Endodermal cell (in vitro differentiated cells): ENCODE measurements at regions not wholly inside any gene's neighbourhood (a gene's known extent, or its start where the extent isn't known, plus 50 kb on each side); places are given as distances from the start of the nearest gene placed in this dataset.

Experiments used
- DNase-seq: peaks from one replicate; pipeline ENCODE4 v3.0.0-alpha.2; 2017
- H3K27ac ChIP-seq: 2 replicates; pipeline ENCODE4 v1.5.1; 2013; ENCODE audit warnings: mild to moderate bottlenecking, low read depth, low read length, moderate library complexity
- H3K27me3 ChIP-seq: 2 replicates; pipeline ENCODE4 v1.6.1; 2013; ENCODE audit warnings: mild to moderate bottlenecking, low read length, moderate library complexity; ENCODE audit not compliant: insufficient read depth, control insufficient read depth, poor library complexity, severe bottlenecking
- H3K36me3 ChIP-seq: 2 replicates; pipeline ENCODE4 v1.7.0; 2013; ENCODE audit warnings: mild to moderate bottlenecking, low read length, moderate library complexity; ENCODE audit not compliant: control insufficient read depth, insufficient read depth
- H3K4me1 ChIP-seq: one replicate; pipeline ENCODE4 v1.7.0; 2013; ENCODE audit warnings: low read length; ENCODE audit not compliant: control insufficient read depth, insufficient read depth
- H3K4me3 ChIP-seq: 2 replicates; pipeline ENCODE4 v1.5.1; 2013; ENCODE audit warnings: mild to moderate bottlenecking, low read length, moderate library complexity
- H3K9ac ChIP-seq: 2 replicates; pipeline ENCODE4 v1.6.1; 2013; ENCODE audit warnings: mild to moderate bottlenecking, low read length, moderate library complexity; ENCODE audit not compliant: poor library complexity, severe bottlenecking; ENCODE audit errors: extremely low read depth
- H3K9me3 ChIP-seq: 2 replicates; pipeline ENCODE4 v1.6.1; 2013; ENCODE audit warnings: mild to moderate bottlenecking, low read length, moderate library complexity; ENCODE audit not compliant: control insufficient read depth
- H3K27ac Mint-ChIP-seq: 2 replicates; pipeline ENCODE4 v1.8.0; 2020; ENCODE audit warnings: mixed read lengths
- H3K27me3 Mint-ChIP-seq: 2 replicates; pipeline ENCODE4 v1.8.0; 2021; ENCODE audit warnings: mild to moderate bottlenecking, mixed read lengths; ENCODE audit not compliant: insufficient read depth
- H3K36me3 Mint-ChIP-seq: 2 replicates; pipeline ENCODE4 v1.8.0; 2020; ENCODE audit warnings: low read depth, mixed read lengths
- H3K4me1 Mint-ChIP-seq: 2 replicates; pipeline ENCODE4 v1.8.0; 2020; ENCODE audit warnings: mixed read lengths
- H3K4me3 Mint-ChIP-seq: 2 replicates; pipeline ENCODE4 v1.8.0; 2020; ENCODE audit warnings: mild to moderate bottlenecking, moderate library complexity, mixed read lengths
- H3K9me3 Mint-ChIP-seq: 2 replicates; pipeline ENCODE4 v1.8.0; 2020; ENCODE audit warnings: mild to moderate bottlenecking, mixed read lengths
- CTCF ChIP-seq: fragments of 200-600 bp; sonication (generic); conservative IDR thresholded peaks from 2 replicates; pipeline ENCODE4 v1.5.0; 2021; ENCODE audit warnings: antibody characterized with exemption, mild to moderate bottlenecking
- WGBS, 2 experiments: methylation state at CpG; one replicate each; pipeline versions ENCODE4 v1.1.5 to v1.1.7; 2013; ENCODE audit warnings: missing lambda C conversion rate in 2 of 2, mixed read lengths in 1 of 2; ENCODE audit not compliant: insufficient coverage in 1 of 2, insufficient read length in 1 of 2; 5-methylcytosine and 5-hydroxymethylcytosine counted together

- peaks cover 1% of the 10 kb centered on the region for H3K9me3 Mint-ChIP-seq
- no peaks in the 10 kb centered on the region for H3K36me3 Mint-ChIP-seq
- H3K4me1 Mint-ChIP-seq = peaks cover 22% of the 10 kb centered on the region
- DNase-seq = no peak
- no peaks in the 10 kb centered on the region for H3K36me3 ChIP-seq
- no peak overlapping the region for H3K9ac ChIP-seq
- H3K27me3 ChIP-seq = no peaks in the 10 kb centered on the region
- no peaks in the 10 kb centered on the region for H3K9me3 ChIP-seq
- no peak overlapping the region for H3K4me3 Mint-ChIP-seq
- no peak overlapping the region for H3K4me3 ChIP-seq
- H3K4me1 ChIP-seq = peaks cover 10% of the 10 kb centered on the region
- no peak overlapping the region for H3K27ac Mint-ChIP-seq
- no peaks in the 10 kb centered on the region for H3K27me3 Mint-ChIP-seq
- no peak overlapping the region for H3K27ac ChIP-seq
- WGBS, 2 experiments = 70 to 80% methylated on average over 2 to 5 of the region's 5 CpGs
- no peak for TF ChIP-seq CTCF
These were observed 435.0 kb downstream of the GXYLT1 start for GRCh38 chr12:41709463-41710285.

GRCh38 chr12:41709012-41709411, 435.7 kb downstream of the GXYLT1 start:
- H3K9ac ChIP-seq = no peak overlapping the region
- DNase-seq = no peak
- no peaks in the 10 kb centered on the region for H3K9me3 ChIP-seq
- Mint-ChIP-seq H3K4me3 (no peak overlapping the region), H3K36me3 (no peaks in the 10 kb centered on the region), H3K27ac (no peak overlapping the region), H3K9me3 (peaks cover 1% of the 10 kb centered on the region), H3K4me1 (peaks cover 22% of the 10 kb centered on the region), H3K27me3 (no peaks in the 10 kb centered on the region)
- no peaks in the 10 kb centered on the region for H3K27me3 ChIP-seq
- H3K4me3 ChIP-seq = peak overlapping the region; percentile 17
- TF ChIP-seq CTCF = no peak
- H3K4me1 ChIP-seq = peaks cover 10% of the 10 kb centered on the region
- WGBS, 2 experiments = 80% methylated on average over 2 of the region's 3 CpGs
- H3K36me3 ChIP-seq = no peaks in the 10 kb centered on the region
- H3K27ac ChIP-seq = no peak overlapping the region

GRCh38 chr12:41706376-41706775, 438.3 kb downstream of the GXYLT1 start:
- no peak for DNase-seq
- Histone ChIP-seq H3K27me3 (no peaks in the 10 kb centered on the region), H3K27ac (no peak overlapping the region), H3K9ac (no peak overlapping the region), H3K4me1 (peaks cover 10% of the 10 kb centered on the region), H3K36me3 (no peaks in the 10 kb centered on the region), H3K4me3 (no peak overlapping the region), H3K9me3 (no peaks in the 10 kb centered on the region)
- no peak overlapping the region for H3K4me3 Mint-ChIP-seq
- H3K27me3 Mint-ChIP-seq = peaks cover 1% of the 10 kb centered on the region
- H3K4me1 Mint-ChIP-seq = peaks cover 29% of the 10 kb centered on the region
- H3K27ac Mint-ChIP-seq = no peak overlapping the region
- TF ChIP-seq CTCF = no peak
- H3K36me3 Mint-ChIP-seq = no peaks in the 10 kb centered on the region
- H3K9me3 Mint-ChIP-seq = no peaks in the 10 kb centered on the region
- WGBS, 2 experiments = 89% methylated on average over 1 of the region's 1 CpG; no CpG with 5 or more reads in 1 of the 2 experiments
